Upper lobe of left lung (tissue), 4 donors: ENCODE measurements at regions not wholly inside any gene's neighbourhood (a gene's known extent, or its start where the extent isn't known, plus 50 kb on each side); places are given as distances from the start of the nearest gene placed in this dataset.

ENCODE experiments used
- CTCF ChIP-seq, 6 experiments: fragments of 450-650 bp in 4 of 6; fragments of 200-600 bp in 2 of 6; sonication (generic) in 2 of 6; IDR thresholded peaks; one replicate each; pipeline ENCODE4 v1.5.1; 2016 to 2019; ENCODE audit warnings: antibody characterized with exemption in 6 of 6
- POLR2AphosphoS5 ChIP-seq, 2 donors: sonication (generic); formaldehyde crosslinking; IDR thresholded peaks; one replicate each; pipeline ENCODE4 v1.5.1; 2017; ENCODE audit warnings: antibody characterized with exemption in 2 of 2

- TF ChIP-seq CTCF (IDR thresholded peaks at IDR 0.05) (no peak), POLR2AphosphoS5 (IDR thresholded peaks at IDR 0.05) (no peak)
Measured at GRCh38 chr7:24227068-24227467, 56.9 kb upstream of the NPY start.
